Activated T-helper 17 cell treated with anti-CD3 and anti-CD28 coated beads, Interleukin-2, amount 50 U/mL, for 72 hours (primary cell): ENCODE measurements at regions not wholly inside any gene's neighbourhood (a gene's known extent, or its start where the extent isn't known, plus 50 kb on each side); places are given as distances from the start of the nearest gene placed in this dataset.
"Not testable (repeated sequence)": the region's sequence is repeated elsewhere in the genome, so short reads cannot be mapped to it uniquely, and the experiment has no call there.

Experiments
- ATAC-seq: fragments of 150-1000 bp; cut with Tn5 transposase; replicated peaks from 2 replicates; pipeline ENCODE4 v1.10.0; 2021; ENCODE audit warnings: mild to moderate bottlenecking, moderate library complexity
- H3K27ac Mint-ChIP-seq: one replicate; pipeline ENCODE4 v1.8.0; 2022; ENCODE audit warnings: mixed read lengths
- H3K27me3 Mint-ChIP-seq: one replicate; pipeline ENCODE4 v1.8.0; 2022; ENCODE audit warnings: mixed read lengths
- H3K36me3 Mint-ChIP-seq: one replicate; pipeline ENCODE4 v1.8.0; 2022; ENCODE audit warnings: low read depth, mild to moderate bottlenecking, mixed read lengths
- H3K4me1 Mint-ChIP-seq: one replicate; pipeline ENCODE4 v1.8.0; 2022; ENCODE audit warnings: mixed read lengths
- H3K4me3 Mint-ChIP-seq: one replicate; pipeline ENCODE4 v1.8.0; 2022; ENCODE audit warnings: mild to moderate bottlenecking, mixed read lengths
- H3K9me3 Mint-ChIP-seq: one replicate; pipeline ENCODE4 v1.8.0; 2022; ENCODE audit warnings: mixed read lengths

DNA sequence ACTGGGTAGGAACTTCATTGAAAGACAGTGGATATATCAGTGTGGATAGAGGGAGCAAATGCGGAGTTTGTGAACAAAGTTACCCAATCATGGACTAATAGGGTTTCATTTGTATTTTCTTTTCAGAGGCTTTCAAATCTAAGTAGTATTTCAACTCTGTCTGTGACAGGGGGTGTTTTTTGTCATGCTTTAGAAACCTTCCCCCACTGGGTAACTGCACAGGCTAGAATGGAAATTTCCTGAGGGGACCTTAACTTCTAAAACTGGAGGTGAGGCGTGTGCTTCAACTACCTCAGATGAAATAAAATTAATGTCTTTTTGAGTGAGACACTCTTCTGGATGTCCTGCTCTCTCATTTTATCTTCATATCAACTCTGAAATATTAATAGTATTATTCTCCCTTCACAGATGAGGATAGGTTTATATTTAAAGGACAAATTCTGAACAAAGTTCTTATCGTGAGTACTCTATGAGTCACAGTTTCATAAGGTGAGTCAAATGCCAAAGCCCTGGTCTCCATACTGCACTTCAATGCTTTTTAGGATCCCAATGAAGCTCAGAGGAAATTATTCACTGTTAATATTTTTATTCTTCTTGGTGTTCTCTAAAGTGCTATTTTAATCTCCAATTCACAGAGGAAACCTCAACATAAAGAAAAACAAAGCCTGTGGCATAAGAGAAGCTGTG lies 770.6 kb downstream of the CCSER2 start:
- Mint-ChIP-seq H3K9me3 (no peaks in the 10 kb centered on the region), H3K4me1 (no peaks in the 10 kb centered on the region), H3K27me3 (no peaks in the 10 kb centered on the region), H3K4me3 (no peak overlapping the region), H3K36me3 (no peaks in the 10 kb centered on the region), H3K27ac (no peak overlapping the region)
- no peak for ATAC-seq

DNA sequence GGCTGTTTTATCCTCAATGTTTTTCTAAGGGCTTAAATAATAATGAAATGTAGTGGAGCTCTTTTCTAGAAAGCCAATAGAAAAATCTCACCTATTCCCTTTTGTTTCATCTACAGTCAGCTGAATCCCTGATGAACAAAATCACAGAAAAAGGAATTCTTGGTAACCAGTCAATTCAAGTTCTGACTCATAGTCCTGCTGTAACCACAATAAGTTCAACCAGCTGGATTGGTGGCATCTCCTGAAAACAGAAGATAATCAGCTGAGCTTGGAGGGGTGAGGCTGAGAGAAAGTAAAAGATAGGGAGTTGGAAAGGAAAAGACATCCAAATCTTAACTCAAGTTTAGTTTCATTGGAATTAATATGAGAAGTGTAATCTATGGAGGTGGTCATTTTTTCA lies 772.1 kb downstream of the CCSER2 start:
- H3K4me1 Mint-ChIP-seq = no peaks in the 10 kb centered on the region
- no peak for ATAC-seq
- H3K27me3 Mint-ChIP-seq = no peaks in the 10 kb centered on the region
- no peak overlapping the region for H3K27ac Mint-ChIP-seq
- H3K36me3 Mint-ChIP-seq = no peaks in the 10 kb centered on the region
- H3K9me3 Mint-ChIP-seq = no peaks in the 10 kb centered on the region
- no peak overlapping the region for H3K4me3 Mint-ChIP-seq

DNA sequence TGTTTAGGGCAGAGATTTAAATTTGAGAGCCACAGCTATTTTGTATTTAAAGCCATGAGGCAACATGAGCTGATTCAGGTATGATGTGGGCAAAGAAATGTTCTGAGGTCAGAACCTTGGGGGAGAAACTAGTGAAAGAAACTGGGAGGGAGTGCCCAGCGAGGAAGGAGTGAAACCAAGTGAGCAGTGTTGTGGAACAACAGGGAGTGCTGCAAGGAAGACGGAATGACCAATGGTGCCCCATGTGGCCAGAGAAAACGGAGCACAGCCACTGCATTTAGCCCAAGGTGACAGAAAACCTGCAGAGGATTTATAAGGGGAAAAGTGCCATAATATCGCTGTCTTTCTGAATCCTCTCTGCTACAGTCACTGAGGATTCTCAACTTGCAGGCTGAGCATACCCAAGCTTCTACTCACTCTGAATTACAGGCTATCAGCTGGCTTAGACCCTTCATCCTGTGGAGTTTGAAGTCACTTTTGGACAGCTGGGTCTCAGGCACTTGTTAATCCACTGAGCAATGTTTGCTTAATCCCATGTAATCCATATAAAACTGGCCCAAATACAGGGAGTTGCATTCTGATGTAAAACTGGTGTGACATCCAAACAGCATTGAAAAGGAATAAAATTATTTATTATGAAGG lies 777.3 kb downstream of the CCSER2 start:
- Mint-ChIP-seq H3K27me3 (no peaks in the 10 kb centered on the region), H3K36me3 (no peaks in the 10 kb centered on the region), H3K4me1 (no peaks in the 10 kb centered on the region), H3K4me3 (no peak overlapping the region), H3K9me3 (no peaks in the 10 kb centered on the region), H3K27ac (no peak overlapping the region)
- no peak for ATAC-seq

DNA sequence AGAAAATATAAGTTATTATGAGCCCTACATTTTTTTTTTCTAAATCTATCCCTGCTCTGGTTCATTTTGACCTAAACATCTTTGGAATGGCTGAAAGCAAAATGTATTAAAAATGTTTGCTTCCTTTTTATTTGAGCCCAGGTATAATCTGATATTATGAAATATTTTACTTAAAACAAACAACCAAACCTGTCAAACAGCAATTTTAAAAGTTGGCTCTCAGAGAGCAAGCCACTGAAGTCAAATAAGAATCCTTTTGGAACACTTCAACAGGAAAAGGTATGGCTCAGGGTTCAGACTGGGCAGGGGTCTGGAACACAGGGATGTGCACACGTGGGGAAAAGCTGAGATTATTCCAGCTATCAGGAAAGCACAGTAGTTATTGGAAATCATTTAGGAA lies 782.9 kb downstream of the CCSER2 start:
- no peak overlapping the region for H3K27ac Mint-ChIP-seq
- no peaks in the 10 kb centered on the region for H3K27me3 Mint-ChIP-seq
- H3K9me3 Mint-ChIP-seq = no peaks in the 10 kb centered on the region
- no peak for ATAC-seq
- H3K4me3 Mint-ChIP-seq = no peak overlapping the region
- H3K4me1 Mint-ChIP-seq = no peaks in the 10 kb centered on the region
- no peaks in the 10 kb centered on the region for H3K36me3 Mint-ChIP-seq

DNA sequence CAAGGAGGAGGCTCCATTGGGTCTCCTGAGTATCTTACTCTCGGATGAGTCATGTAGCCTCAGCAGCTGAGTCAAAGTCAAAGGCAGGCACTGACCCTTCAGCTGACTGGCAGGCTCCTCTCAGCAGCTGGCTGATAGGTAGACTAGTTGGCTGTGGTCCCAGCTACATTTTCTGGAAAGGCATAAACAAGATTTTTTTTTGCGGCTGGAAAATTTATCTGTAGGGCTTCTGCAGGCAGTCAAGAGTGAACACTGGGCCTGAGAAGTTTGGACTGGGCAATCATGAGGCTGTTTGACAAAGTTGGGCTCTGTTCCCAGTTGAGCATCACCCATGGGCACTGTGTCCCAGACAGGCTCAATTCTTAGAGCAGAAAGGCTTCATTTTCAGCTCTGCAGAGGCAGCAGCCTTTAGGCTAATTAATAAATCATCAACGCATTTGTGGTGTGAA lies 796.2 kb downstream of the CCSER2 start:
- Mint-ChIP-seq H3K27me3 (no peaks in the 10 kb centered on the region), H3K9me3 (no peaks in the 10 kb centered on the region), H3K36me3 (no peaks in the 10 kb centered on the region), H3K4me3 (no peak overlapping the region), H3K27ac (no peak overlapping the region), H3K4me1 (no peaks in the 10 kb centered on the region)
- ATAC-seq = no peak

DNA sequence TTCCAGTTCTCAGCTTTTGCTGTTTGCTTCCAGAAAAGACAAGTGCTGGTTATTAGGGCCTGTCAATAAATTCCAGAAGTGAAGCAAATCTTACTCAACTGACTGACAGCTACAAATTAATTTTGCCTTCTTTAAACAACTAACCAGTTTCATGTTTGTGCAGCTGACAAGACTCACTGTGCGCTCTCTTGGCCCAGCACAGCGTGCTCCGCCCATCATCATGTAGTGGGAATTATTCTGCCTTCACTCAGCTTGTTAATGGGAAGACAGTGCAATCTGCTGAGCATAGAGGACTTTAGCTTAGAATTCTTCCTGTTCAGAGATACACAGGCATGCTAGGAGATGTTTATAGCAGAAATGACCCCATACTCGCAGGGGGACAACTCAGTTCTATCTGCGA lies 808.9 kb downstream of the CCSER2 start:
- H3K27ac Mint-ChIP-seq = no peak overlapping the region
- H3K4me1 Mint-ChIP-seq = no peaks in the 10 kb centered on the region
- H3K9me3 Mint-ChIP-seq = no peaks in the 10 kb centered on the region
- no peak overlapping the region for H3K4me3 Mint-ChIP-seq
- H3K36me3 Mint-ChIP-seq = no peaks in the 10 kb centered on the region
- H3K27me3 Mint-ChIP-seq = no peaks in the 10 kb centered on the region
- ATAC-seq = no peak

DNA sequence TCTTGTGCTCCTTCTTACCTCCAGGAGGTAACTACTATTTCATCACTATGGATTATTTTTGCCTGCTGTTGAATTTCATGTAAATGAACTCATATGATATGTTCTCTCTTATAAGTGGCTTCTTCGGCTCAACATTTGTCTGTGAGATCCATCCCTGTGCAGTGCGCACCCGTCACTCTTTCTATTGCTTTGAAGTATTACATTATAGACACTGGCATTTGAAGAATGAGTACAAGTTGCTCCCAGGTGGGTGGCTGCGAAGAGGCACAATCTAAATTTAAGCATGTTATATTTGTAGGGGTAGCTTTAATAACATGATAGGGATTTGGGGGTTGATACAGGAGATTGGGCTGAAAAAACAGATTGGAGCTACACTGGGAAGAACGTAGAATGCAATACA lies 809.7 kb downstream of the CCSER2 start:
- Mint-ChIP-seq H3K4me3 (no peak overlapping the region), H3K4me1 (no peaks in the 10 kb centered on the region), H3K27ac (no peak overlapping the region), H3K9me3 (no peaks in the 10 kb centered on the region), H3K36me3 (no peaks in the 10 kb centered on the region), H3K27me3 (no peaks in the 10 kb centered on the region)
- ATAC-seq = no peak

DNA sequence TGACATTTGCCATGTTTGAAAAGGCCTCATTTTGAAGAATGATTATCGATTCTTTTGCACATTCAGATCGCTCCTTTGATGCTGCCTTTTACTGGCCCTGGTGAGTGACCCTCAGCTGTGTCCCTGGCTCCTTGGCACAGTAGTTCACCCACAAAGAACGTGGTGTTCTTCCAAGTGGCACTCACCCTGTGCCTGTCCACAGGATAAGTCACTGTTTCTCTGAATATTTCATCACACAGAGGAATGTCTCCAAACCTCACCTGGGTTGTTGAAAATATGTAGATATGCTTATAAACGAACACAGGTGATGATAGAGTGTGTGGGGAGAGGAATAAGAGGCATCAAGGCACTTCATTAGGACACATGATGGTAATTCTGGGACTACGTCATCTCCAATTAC lies 810.7 kb downstream of the CCSER2 start:
- Mint-ChIP-seq H3K4me1 (no peaks in the 10 kb centered on the region), H3K27me3 (no peaks in the 10 kb centered on the region), H3K27ac (no peak overlapping the region), H3K9me3 (peaks cover under 1% of the 10 kb centered on the region), H3K36me3 (no peaks in the 10 kb centered on the region), H3K4me3 (no peak overlapping the region)
- no peak for ATAC-seq

DNA sequence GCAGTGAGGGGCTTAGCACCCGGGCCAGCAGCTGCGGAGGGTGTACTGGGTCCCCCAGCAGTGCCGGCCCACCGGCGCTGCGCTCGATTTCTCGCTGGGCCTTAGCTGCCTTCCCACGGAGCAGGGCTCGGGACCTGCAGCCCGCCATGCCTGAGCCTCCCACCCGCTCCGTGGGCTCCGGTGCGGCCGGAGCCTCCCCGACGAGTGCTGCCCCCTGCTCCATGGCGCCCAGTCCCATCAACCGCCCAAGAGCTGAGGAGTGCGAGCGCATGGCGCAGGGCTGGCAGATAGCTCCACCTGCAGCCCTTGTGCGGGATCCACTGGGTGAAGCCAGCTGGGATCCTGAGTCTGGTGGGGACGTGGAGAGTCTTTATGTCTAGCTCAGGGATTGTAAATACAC lies 813.1 kb downstream of the CCSER2 start:
- H3K27ac Mint-ChIP-seq, H3K36me3 Mint-ChIP-seq, H3K27me3 Mint-ChIP-seq, H3K9me3 Mint-ChIP-seq, H3K4me3 Mint-ChIP-seq, ATAC-seq, H3K4me1 Mint-ChIP-seq: not testable (repeated sequence)

DNA sequence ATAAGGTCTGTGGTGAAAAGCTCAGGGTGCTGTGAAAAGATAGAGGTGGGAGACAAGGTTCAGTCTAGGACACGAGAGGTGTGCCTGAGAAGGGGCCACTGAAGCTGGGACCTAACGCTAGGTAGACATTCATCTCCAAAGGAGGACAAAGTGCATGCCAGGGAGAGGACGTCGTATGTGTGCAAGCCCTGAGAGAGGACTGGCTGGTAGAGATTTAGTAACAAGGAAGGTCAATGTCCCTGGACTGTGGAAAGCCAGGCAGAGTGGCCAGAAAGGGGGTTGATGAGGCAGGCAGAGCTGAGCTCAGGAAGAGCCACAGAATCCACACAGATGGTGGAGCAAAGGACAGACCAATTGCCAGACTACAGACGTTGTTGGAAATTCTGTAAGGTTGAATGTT lies 817.6 kb downstream of the CCSER2 start:
- Mint-ChIP-seq H3K4me3 (no peak overlapping the region), H3K4me1 (no peaks in the 10 kb centered on the region), H3K27ac (no peak overlapping the region), H3K9me3 (peaks cover 7% of the 10 kb centered on the region), H3K36me3 (no peaks in the 10 kb centered on the region), H3K27me3 (no peaks in the 10 kb centered on the region)
- ATAC-seq = no peak

DNA sequence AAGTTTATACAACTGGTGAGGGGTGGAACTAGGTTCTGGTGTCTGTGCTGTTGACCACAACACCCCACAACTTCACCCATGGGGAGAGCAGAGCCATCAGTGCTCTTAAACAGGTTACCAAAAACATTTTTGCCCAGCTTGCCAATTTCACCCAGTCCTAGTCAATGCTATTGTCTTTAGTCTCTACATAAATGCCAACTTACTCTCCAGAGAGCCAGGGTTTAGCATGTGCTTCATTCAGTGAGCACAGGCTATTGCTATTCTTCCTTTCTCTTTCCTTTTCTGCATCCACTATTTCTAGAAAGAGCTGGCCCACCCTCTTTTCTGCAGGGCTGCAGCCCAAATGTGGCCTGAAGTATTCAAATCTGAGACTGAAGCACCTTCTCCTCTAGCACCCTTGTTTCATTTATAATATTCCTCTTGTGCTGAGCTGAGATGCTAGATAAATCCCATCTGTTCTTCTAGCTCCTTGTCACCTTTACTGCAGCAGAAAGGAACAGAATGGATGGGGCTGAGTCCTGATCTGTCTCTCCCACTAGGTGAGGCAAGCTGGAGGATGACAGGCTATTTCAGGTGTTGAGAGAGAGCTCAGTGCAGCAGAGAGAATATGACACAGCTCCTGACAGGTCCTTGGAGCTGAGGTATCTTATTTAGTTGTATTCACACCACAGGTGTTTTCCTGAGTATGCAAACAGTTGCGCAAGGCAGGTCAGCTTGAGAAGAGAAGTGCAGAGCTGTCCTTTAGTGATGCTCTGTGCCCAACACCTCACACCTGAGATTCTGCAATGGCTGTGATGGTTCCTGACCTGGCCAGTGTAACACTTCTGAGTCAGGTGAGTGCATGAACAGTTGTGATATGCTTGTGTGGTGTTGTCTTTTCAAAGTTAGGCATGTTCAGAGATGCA lies 819.2 kb downstream of the CCSER2 start:
- no peak for ATAC-seq
- H3K9me3 Mint-ChIP-seq = peaks cover 7% of the 10 kb centered on the region
- H3K4me3 Mint-ChIP-seq = no peak overlapping the region
- H3K36me3 Mint-ChIP-seq = no peaks in the 10 kb centered on the region
- H3K4me1 Mint-ChIP-seq = no peaks in the 10 kb centered on the region
- H3K27ac Mint-ChIP-seq = no peak overlapping the region
- no peaks in the 10 kb centered on the region for H3K27me3 Mint-ChIP-seq

DNA sequence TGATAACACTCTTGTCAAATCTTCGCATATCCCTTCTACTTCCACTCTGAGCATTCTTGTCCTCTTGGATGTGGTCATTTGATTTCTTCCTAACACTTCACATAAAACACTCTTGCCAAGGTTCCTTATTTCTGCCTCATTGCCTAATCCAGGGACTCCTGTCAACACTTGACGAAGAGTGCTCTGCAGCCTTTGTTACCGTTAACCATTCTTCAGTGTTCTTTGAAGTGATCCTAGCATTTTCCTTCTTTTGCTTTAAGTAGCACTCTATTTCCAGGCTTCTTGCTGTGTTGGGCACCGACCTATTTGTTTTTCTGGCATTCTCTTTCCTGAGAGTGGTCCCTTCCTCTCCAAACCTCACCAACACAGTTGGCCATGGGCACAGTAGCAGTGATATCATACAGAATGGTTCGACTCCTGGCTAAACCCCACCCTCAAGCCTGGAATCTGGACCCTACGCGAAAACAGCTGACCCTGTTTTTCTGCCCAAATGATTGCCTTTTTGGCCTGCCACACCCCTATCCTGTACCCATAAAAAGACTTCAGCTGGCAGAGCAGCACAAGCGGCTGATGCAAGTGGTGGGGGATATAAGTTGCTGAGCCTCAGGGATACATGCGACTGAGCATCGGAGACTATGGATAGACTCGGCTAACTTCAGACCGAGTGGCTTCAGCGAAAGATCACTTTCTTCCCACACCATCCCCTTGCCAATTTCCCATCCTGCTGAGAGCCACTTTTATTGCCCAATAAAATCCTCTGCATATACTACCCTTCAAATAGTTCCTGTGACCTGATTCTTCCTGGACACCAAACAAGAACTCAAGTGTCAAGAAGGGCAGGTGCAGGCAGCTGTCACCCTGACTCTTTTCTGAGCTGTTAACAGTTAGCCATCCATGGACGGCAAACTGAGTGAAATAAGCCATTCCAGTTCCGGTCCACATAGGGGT lies 820.6 kb downstream of the CCSER2 start:
- no peak overlapping the region for H3K4me3 Mint-ChIP-seq
- no peaks in the 10 kb centered on the region for H3K4me1 Mint-ChIP-seq
- no peaks in the 10 kb centered on the region for H3K27me3 Mint-ChIP-seq
- no peak for ATAC-seq
- H3K36me3 Mint-ChIP-seq = no peaks in the 10 kb centered on the region
- peaks cover 7% of the 10 kb centered on the region for H3K9me3 Mint-ChIP-seq
- no peak overlapping the region for H3K27ac Mint-ChIP-seq

DNA sequence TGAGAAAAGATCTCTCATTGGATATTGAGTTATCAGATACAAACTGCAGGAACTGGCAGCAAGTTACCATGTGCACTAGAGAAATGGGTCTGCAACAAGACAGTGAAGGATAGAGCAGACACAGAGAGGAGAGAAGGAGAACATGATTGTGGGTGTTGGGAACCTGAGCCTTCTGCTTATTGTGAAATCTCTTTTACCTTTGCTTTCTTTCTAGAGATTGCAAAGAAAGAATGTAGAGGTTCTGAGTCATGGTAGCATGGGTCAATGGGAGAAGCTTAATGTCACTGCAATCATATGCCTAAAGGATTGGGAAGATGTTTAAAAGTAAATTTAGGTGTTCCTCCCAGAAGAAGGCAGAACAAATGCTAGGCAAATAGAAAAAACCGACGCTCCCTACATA lies 821.4 kb downstream of the CCSER2 start:
- no peak overlapping the region for H3K27ac Mint-ChIP-seq
- H3K36me3 Mint-ChIP-seq = no peaks in the 10 kb centered on the region
- no peaks in the 10 kb centered on the region for H3K27me3 Mint-ChIP-seq
- H3K4me1 Mint-ChIP-seq = no peaks in the 10 kb centered on the region
- peaks cover 3% of the 10 kb centered on the region for H3K9me3 Mint-ChIP-seq
- no peak overlapping the region for H3K4me3 Mint-ChIP-seq
- ATAC-seq = no peak

DNA sequence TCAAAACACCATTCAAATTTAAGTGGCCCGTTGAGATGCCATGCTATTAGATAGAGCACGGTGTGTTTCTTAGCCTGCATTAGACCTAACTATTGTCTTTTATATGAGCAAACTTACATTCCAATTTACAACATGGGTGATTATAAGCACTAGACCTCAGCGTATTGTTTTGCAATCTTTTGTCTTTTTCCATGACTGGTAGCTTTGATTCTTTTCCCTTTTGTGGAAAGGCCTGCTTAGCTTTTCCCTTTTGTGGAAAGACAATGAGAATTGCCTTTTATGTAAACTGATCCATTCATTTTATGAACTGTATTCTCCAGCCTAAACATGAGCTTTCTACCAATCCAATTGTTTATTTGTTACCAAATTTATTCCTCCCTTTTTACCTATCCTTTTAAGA lies 823.1 kb downstream of the CCSER2 start:
- no peak overlapping the region for H3K4me3 Mint-ChIP-seq
- H3K27ac Mint-ChIP-seq = no peak overlapping the region
- H3K36me3 Mint-ChIP-seq = no peaks in the 10 kb centered on the region
- H3K27me3 Mint-ChIP-seq = no peaks in the 10 kb centered on the region
- no peaks in the 10 kb centered on the region for H3K4me1 Mint-ChIP-seq
- no peak for ATAC-seq
- H3K9me3 Mint-ChIP-seq = peaks cover 3% of the 10 kb centered on the region
